ENCODE measurements at regions not wholly inside any gene's neighbourhood (a gene's known extent, or its start where the extent isn't known, plus 50 kb on each side); places are given as distances from the start of the nearest gene placed in this dataset.

DNA sequence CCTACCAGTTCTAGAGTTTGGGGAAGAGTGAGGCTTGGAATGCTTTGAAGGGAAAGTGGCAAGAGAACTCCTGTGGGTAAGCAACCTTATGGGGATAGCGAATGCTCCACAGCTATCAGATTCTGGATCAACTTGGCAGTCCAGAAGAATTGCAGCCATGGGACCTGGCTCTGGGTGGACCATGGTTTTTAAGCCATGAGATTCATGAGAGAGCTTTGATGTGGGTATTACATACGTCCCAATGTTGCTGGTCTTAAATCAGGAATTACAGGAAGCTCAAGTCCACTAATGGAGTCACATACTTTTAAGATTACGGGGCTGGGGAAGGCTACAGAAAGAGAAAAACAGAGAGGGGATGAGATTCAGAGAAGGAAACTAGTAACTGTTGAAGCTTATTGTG, 142.5 kb upstream of the ELAC2 start:
- TF ChIP-seq GATA3 (IDR thresholded peaks at IDR 0.05; ENCODE audit: low read depth, low read length) (no peak), GATA2 (IDR thresholded peaks at IDR 0.05; ENCODE audit: low read depth, low read length) (no peak)

DNA sequence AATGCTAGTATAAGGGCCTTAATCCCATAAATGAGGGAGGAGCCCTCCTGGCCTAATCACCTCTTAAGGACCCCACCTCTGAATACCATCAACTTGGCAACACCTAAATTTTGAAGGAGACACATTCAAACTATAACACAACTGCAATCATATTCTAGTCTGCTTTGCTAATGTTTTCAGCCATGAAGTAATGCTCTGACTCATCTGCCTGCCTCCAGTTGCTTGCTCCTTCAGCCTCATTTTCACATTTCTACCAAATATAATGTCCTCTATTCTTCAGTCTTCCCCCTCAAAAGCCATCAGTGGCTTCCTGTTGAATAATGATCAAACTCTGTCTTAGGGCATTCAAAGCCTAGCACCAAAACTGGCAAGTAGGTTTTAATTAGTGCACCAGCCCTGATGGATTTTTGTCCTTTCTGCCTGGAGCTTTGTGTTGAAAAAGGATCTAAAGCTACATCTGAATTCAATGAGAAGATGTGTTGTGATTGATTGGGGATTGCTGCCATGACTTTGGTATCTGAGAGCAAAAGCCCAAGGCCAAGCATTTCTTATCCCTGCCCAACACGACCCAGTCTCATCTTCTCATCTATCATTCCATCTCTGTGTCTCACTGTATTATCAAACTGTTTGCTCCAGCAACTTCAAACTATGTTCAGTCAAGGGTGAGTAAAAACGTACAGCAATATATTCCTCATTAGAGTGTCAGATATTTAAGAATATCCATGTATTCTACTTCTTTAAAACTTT, 140.8 kb upstream of the ELAC2 start:
- no peak for TF ChIP-seq GATA2 (IDR thresholded peaks at IDR 0.05; ENCODE audit: low read depth, low read length)
- no peak for TF ChIP-seq GATA3 (IDR thresholded peaks at IDR 0.05; ENCODE audit: low read depth, low read length)

DNA sequence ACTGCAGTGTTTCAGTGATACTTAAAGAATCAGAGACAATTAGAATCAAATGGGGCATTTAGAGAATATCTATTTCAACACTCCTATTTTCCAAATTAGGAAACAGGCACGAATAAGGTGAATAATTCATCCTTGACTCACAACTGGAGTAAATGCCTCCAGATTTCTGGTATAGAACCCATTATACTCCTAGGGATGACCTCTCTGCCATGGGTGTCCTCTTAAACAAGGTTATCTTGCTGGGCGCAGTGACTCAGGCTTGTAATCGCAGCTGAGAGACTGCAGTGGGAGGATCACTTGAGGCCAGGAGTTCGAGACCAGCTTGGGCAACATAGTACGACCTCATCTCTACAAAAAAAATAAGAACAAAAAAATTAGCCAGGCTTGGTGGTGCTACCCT, 139.8 kb upstream of the ELAC2 start:
- TF ChIP-seq GATA2 (IDR thresholded peaks at IDR 0.05; ENCODE audit: low read depth, low read length): no peak

DNA sequence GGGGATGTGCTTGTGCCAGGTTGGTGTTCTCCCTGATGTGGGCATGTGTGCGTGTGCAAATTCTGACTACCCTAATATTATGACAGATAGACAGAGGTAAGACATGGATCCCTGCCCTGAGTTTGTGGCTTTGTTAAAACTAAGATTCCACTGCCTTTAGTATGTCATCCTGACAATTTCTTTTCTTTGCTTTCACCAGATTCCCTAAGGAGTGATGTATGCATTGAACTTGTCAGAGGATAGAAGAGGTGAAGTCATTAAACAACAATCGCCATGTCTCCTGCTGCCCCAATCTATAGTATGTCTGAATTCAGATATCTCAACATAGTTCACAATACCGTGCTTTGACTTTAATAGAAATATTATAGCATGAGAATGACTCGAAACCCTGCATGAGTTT, 137.1 kb upstream of the ELAC2 start:
- TF ChIP-seq GATA2 (IDR thresholded peaks at IDR 0.05; ENCODE audit: low read depth, low read length): no peak
- TF ChIP-seq GATA3 (IDR thresholded peaks at IDR 0.05; ENCODE audit: low read depth, low read length): no peak

DNA sequence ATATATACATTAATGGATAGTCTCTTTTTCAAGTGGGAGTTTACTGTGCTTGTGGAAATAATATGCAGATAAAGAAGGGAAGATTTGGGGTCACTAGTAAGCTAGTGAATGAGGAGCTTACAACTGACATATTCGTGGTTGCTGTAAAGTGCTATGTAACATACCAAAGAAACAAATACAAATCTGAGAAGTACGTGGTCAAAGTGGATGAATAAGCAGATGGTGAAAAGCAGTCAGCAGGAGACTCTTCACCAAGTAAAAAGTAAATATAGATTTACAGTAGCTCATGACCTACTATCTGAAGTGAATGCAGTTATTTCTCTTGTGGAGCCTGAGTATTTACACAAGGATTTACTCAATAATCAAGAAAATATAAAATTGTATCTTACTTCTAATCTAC, 136.6 kb upstream of the ELAC2 start:
- no peak for TF ChIP-seq GATA3 (IDR thresholded peaks at IDR 0.05; ENCODE audit: low read depth, low read length)

DNA sequence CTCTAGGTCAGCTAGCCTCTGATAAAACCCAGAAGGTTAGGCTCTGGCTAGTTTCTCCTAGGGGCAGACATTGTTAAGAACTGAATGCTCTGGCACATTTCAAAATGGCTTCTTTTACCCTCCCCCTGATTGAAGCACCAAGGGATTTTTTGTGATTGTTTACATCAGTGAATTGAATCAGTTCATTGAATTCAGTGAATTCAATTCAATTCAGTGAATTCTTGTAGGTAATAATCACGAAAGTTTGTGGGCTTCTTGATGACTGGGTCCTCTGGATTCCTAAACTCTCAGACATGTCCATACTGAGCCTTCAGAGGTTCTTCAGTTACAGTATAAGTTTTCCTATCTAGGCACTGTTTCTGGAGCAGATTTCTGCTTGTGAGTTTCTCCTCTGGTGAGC, 135.2 kb upstream of the ELAC2 start:
- TF ChIP-seq GATA3 (IDR thresholded peaks at IDR 0.05; ENCODE audit: low read depth, low read length): no peak
- TF ChIP-seq GATA2 (IDR thresholded peaks at IDR 0.05; ENCODE audit: low read depth, low read length): no peak

DNA sequence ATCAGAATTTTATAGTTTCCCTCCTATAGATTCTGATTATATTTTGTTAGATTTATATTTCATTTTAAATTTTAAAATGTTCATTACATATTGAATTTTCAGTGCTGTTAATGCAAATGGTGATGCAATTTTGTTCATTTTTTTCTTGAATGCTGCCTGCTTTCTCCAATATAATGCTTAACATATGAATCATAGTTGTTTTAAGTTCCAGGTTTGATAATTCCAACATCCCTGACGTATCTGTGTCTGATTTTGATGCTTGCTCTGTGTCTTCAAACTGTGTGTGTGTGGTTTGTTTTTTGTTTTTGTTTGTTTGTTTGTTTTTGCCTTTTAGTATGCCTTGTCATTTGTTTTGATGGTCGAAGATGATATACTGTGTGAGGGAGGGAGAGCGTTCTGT, 134.7 kb upstream of the ELAC2 start:
- no peak for TF ChIP-seq GATA2 (IDR thresholded peaks at IDR 0.05; ENCODE audit: low read depth, low read length)
- no peak for TF ChIP-seq GATA3 (IDR thresholded peaks at IDR 0.05; ENCODE audit: low read depth, low read length)

DNA sequence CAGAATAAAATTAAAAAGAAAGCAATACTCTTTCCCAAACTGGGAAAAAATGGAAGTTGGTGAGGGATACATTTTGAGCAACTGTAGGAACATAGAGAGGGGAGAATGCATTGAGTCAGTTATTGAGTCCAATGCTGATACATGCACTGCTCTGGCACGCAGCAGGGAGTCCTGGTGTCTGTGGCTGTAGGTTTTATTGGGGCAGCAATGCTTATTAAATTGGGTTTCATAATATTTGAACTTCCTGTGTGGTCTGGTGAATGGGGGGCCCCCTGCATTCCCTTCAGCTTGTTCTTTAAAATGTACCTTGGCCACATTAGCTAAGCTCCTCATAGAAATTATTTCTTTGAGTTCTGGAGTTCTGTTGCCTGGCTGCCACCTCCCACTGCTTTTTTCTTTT, 125.2 kb upstream of the ELAC2 start:
- no peak for TF ChIP-seq GATA3 (IDR thresholded peaks at IDR 0.05; ENCODE audit: low read depth, low read length)
- TF ChIP-seq GATA2 (IDR thresholded peaks at IDR 0.05; ENCODE audit: low read depth, low read length): no peak

DNA sequence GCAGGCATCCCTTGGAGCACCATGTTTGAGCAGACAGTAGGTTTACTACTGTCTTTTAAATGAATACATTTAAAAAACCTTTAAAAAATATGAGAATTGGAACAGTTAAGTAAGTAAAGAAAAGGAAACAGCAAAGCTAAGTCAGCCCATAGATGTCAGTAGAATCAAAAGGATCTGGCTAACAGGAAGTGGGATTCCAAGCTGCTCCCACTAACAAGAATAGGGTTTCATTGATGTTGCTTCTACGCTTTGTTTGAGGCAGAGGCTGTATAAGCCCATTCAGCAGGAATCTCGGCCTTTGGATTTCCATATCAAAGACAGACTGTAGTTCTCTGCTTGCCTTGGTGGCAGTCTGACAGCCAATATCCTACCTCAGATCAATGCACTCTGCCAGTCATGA, 122.9 kb upstream of the ELAC2 start:
- TF ChIP-seq GATA3 (IDR thresholded peaks at IDR 0.05; ENCODE audit: low read depth, low read length) (no peak), GATA2 (IDR thresholded peaks at IDR 0.05; ENCODE audit: low read depth, low read length) (no peak)

DNA sequence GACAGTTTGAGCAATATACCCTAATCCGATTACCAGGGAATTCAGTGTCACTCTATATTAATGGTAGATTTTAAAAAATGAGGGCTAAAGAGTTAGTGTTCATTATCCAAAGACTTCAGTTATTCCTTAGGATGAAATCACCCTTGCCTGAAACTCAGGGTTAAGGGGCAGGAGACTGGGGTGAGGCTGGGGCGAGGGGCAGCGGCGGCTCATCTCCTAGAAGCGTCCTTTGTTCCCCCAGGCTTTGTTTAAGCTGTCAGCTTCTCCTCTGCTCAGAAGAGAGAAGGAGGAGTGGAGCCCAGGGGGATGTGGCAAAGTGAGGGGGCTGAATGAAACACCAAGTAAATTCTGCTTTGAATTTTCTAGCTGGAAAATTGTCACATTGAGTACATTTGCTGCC, 117.7 kb upstream of the ELAC2 start:
- TF ChIP-seq GATA3 (IDR thresholded peaks at IDR 0.05; ENCODE audit: low read depth, low read length) (no peak), GATA2 (IDR thresholded peaks at IDR 0.05; ENCODE audit: low read depth, low read length) (no peak)

DNA sequence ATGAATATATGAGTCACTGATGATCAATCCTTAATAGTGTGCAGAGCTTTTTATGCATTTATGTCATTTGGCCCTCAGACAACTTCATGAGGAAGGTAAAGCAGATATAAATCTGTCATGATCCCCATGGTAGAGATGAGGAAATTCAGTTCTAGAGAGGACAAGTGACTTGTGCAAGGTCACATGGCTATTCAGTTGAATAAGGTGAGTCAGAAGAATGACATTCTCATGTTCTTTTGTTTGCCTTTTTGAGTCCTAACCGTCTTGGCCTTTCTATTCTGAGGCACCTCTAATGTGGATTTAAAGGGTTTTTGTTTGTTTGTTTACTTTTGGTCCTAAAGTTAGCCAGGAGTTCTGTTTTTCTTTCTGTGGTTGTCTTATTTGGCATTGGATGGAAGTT, 116.2 kb upstream of the ELAC2 start:
- TF ChIP-seq GATA2 (IDR thresholded peaks at IDR 0.05; ENCODE audit: low read depth, low read length) (no peak), GATA3 (IDR thresholded peaks at IDR 0.05; ENCODE audit: low read depth, low read length) (no peak)

DNA sequence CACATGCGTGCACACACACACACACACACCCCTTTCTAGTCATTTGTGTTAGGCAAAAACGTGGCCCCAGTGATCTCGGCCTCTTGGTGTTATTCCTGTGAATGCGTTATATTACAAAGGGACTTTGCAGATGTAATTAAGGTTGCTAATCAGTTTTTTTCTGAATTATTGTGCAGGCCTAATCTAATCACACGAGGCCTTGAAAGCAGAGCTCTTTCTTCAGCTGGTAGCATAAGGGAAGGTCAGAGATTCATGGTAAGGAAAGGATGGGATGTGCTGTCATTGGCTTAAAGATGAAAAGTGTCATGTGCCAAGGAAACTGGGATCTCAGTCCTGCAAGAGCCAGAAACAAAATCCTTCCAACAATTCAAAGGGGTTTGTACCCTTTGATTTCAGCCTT, 113.4 kb upstream of the ELAC2 start:
- no peak for TF ChIP-seq GATA2 (IDR thresholded peaks at IDR 0.05; ENCODE audit: low read depth, low read length)
- TF ChIP-seq GATA3 (IDR thresholded peaks at IDR 0.05; ENCODE audit: low read depth, low read length): no peak

DNA sequence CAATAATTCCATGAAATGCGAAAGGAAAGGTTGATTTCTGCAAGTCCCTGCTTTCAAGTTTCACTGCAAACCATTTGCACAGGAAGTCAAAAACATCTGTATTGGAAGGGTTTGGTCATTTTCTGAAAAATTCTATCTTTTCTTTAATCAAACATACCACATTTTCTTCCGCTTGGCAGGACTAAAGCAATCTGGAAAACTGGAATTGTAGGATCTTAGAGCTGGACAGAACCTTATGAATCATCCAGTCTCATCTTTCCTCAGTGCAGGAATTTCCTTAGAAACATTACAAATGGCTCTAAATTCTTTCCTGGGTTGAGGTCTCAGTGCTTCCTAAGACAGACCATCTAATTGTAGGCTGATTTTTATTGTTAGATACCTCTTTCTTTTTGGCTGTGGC, 111.5 kb upstream of the ELAC2 start:
- TF ChIP-seq GATA3 (IDR thresholded peaks at IDR 0.05; ENCODE audit: low read depth, low read length): no peak
- no peak for TF ChIP-seq GATA2 (IDR thresholded peaks at IDR 0.05; ENCODE audit: low read depth, low read length)

DNA sequence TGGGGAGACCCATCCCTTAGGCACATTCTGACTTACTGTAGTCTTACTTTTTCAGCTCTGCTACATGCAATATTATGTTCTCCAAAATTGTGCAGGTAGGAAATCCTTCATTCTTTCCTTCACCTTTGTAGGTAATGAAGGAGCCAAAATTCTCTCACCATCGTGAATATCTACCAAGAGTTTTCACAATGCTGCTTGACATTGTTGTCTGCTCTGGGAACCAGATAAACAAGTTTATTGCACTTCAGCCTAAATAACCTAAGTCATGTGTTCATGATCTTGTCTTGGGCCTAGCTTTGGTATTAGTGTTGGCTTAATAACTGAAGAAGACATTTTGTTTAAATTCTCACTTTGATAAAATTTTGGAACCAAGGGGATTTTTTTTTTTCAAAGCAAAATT, 110.8 kb upstream of the ELAC2 start:
- no peak for TF ChIP-seq GATA2 (IDR thresholded peaks at IDR 0.05; ENCODE audit: low read depth, low read length)
- no peak for TF ChIP-seq GATA3 (IDR thresholded peaks at IDR 0.05; ENCODE audit: low read depth, low read length)

DNA sequence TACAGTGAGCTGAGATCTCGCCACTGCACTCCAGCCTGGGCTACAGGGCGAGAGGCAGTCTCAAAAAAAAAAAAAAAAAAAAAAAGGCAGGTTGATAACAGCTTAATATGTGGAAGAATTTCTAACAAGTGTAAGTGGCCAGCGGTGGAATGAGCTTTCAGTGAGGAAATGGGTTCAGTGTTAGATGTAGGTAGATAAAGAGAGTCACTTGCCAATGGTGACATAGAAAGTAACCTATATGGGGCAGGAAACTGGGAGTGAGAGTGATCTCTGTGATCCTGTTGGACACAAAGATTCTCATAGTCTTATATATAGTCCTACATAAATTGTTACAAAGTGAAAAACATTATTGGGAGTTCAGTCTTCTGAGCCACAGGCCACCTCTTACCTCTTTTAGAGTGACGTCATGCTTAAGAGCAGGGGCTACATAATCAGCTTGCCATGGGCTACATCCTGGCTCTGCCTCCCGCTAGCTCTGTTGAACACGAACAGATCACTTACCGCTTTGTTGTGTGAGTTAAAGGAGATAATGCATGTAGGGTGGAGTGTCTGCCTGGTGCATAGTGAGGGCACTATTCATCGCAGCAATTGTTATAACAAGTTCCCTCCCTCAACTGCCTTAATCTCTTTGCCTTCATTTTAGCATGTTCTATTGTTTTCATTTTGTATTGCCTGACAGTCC, 110.2 kb upstream of the ELAC2 start:
- no peak for TF ChIP-seq GATA3 (IDR thresholded peaks at IDR 0.05; ENCODE audit: low read depth, low read length)
- no peak for TF ChIP-seq GATA2 (IDR thresholded peaks at IDR 0.05; ENCODE audit: low read depth, low read length)
